ENCODE measurements at regions not wholly inside any gene's neighbourhood (a gene's known extent, or its start where the extent isn't known, plus 50 kb on each side); places are given as distances from the start of the nearest gene placed in this dataset.
"Not testable (repeated sequence)": the region's sequence is repeated elsewhere in the genome, so short reads cannot be mapped to it uniquely, and the experiment has no call there.

DNA sequence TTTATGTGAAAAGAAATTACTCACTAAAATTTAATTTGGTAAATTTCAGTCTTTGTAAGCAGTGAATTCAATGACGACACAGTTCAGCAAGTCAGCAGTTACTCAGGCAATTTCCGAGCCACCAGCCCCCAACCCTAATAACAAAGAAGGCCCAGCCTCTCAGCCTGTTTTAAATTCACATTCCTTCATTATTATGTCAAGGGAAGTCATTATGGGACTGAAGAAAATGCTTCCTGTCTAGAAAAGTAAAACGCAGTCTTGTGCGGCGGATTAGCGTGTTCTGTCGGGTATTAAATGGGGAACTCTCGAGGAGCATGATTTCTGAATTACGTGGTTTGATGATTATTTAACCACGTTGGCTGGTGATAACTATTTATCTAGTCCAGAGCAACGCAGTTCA lies 177.6 kb downstream of the AIPL1 start:
- TF ChIP-seq, protein P1, sequence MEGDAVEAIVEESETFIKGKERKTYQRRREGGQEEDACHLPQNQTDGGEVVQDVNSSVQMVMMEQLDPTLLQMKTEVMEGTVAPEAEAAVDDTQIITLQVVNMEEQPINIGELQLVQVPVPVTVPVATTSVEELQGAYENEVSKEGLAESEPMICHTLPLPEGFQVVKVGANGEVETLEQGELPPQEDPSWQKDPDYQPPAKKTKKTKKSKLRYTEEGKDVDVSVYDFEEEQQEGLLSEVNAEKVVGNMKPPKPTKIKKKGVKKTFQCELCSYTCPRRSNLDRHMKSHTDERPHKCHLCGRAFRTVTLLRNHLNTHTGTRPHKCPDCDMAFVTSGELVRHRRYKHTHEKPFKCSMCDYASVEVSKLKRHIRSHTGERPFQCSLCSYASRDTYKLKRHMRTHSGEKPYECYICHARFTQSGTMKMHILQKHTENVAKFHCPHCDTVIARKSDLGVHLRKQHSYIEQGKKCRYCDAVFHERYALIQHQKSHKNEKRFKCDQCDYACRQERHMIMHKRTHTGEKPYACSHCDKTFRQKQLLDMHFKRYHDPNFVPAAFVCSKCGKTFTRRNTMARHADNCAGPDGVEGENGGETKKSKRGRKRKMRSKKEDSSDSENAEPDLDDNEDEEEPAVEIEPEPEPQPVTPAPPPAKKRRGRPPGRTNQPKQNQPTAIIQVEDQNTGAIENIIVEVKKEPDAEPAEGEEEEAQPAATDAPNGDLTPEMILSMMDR (IDR thresholded peaks at IDR 0.05; ENCODE audit: low read depth, low read length), result no peak
- POLR2A ChIA-PET, result no interaction called here
- CTCF ChIA-PET, result no interaction called here
- no peak overlapping the region for H3K4me3 ChIP-seq (ENCODE audit: low read depth, low read length)
- DNase-seq (ENCODE audit: low read depth, low spot score), result no peak
- H3K27ac ChIP-seq (ENCODE audit: low read depth, low read length), result peak overlapping the region; percentile 11
- peaks cover 2% of the 10 kb centered on the region for H3K9me3 ChIP-seq (ENCODE audit: control insufficient read depth, insufficient read depth, low read length)
- no peaks in the 10 kb centered on the region for H3K27me3 ChIP-seq (ENCODE audit: control insufficient read depth, insufficient read depth, low read length)

DNA sequence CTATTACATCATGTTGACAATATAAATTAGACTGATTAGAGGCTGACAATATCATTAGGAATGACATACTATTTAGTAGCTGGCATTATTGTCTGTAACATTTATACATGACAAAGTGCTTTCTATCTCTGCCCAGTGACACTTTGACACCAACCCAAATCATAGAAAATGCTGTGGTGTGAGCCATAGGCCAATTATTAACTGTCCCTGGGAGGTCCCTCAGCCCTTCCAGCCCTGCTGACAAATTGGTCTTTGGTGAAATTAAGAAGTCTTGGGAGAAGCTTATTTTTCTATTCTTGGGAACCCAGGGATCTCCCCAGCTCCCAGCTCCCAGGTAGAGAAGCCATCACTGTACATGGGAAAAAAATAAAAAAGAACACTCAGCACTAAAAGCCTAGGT lies 179.6 kb downstream of the AIPL1 start:
- DNase-seq (ENCODE audit: low read depth, low spot score), result no peak
- no peaks in the 10 kb centered on the region for H3K27me3 ChIP-seq (ENCODE audit: control insufficient read depth, insufficient read depth, low read length)
- no peak overlapping the region for H3K27ac ChIP-seq (ENCODE audit: low read depth, low read length)
- CTCF ChIA-PET, result no interaction called here
- POLR2A ChIA-PET, result no interaction called here
- H3K9me3 ChIP-seq (ENCODE audit: control insufficient read depth, insufficient read depth, low read length), result no peaks in the 10 kb centered on the region; the same call in none of the 2 replicates
- H3K4me3 ChIP-seq (ENCODE audit: low read depth, low read length), result no peak overlapping the region
- TF ChIP-seq, protein P1 (IDR thresholded peaks at IDR 0.05; ENCODE audit: low read depth, low read length), result no peak

DNA sequence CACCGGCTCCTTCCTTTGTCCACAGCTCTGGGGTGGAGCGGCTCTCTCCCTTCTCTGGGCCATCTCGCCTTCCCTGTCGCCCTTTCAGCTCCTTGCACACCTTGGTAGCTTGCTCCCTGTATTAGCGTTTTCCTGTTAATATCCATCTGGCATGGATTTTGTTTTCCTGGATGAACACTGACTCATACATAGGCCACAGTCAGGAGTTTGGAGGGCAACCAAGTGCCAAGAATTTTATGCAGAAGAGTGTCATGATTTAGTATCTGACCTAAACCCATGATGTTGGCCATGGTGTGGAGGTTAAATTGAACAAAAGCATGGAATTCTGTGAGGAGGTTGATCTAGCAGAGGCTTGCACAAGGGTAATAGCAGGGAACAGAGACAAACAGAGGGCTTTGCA lies 180.9 kb downstream of the AIPL1 start:
- no peak overlapping the region for H3K27ac ChIP-seq (ENCODE audit: low read depth, low read length)

DNA sequence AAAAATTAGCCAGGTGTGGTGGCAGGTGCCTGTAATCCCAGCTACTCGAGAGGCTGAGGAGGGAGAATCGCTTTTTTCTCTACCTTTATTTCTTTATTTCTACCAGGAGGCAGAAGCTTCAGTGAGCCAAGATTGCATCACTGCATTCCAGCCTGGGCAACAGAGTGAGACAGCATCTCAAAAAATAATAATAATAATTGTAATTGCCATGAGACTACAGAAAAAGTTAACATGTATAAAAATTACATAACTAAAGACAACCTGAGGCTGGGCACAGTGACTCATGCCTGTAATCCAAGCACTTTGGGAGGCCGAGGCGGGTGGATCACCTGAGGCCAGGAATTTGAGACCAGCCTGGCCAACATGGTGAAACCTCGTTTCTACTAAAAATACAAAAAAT lies 181.5 kb downstream of the WSCD1 start:
- H3K9me3 ChIP-seq (ENCODE audit: control insufficient read depth, insufficient read depth, low read length), result not testable (repeated sequence)

More for the DNA sequence above, 180.9 kb downstream of the AIPL1 start:
- no peak for DNase-seq (ENCODE audit: low read depth, low spot score)
- H3K27me3 ChIP-seq (ENCODE audit: control insufficient read depth, insufficient read depth, low read length), result no peaks in the 10 kb centered on the region
- H3K9me3 ChIP-seq (ENCODE audit: control insufficient read depth, insufficient read depth, low read length), result no peaks in the 10 kb centered on the region; the same call in none of the 2 replicates
- TF ChIP-seq, protein P1 (IDR thresholded peaks at IDR 0.05; ENCODE audit: low read depth, low read length), result no peak
- H3K4me3 ChIP-seq (ENCODE audit: low read depth, low read length), result no peak overlapping the region
- POLR2A ChIA-PET, result no interaction called here
- CTCF ChIA-PET, result no interaction called here

DNA sequence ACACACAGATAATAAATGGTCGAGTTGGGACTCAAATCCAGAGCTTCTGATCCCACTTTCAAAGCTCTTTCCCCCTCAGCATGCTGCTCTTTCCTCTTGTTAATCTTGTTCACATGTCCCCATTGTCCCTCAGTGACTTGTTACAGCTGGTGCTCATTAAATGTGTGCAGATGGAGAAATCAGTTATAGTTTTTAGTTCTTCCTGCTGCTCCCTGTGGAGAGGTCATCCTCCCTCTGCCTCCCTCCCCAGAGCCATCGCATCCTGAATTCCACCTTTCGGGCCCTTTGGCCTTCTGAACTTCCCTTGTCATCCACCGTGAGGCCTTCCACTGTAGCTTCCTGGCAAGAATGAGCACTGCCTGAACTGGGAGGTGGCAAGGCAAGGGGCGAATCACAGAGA lies 179.6 kb downstream of the WSCD1 start:
- Histone ChIP-seq H3K4me3 (ENCODE audit: low read depth, low read length) (no peak overlapping the region), H3K9me3 (ENCODE audit: control insufficient read depth, insufficient read depth, low read length) (no peaks in the 10 kb centered on the region; the same call in none of the 2 replicates), H3K27ac (ENCODE audit: low read depth, low read length) (no peak overlapping the region), H3K27me3 (ENCODE audit: control insufficient read depth, insufficient read depth, low read length) (no peaks in the 10 kb centered on the region)
- POLR2A ChIA-PET, result no interaction called here
- TF ChIP-seq, protein P1 (IDR thresholded peaks at IDR 0.05; ENCODE audit: low read depth, low read length), result no peak
- no peak for DNase-seq (ENCODE audit: low read depth, low spot score)
- CTCF ChIA-PET, result no interaction called here

More for the DNA sequence above, 181.5 kb downstream of the WSCD1 start:
- DNase-seq (ENCODE audit: low read depth, low spot score); H3K27ac ChIP-seq (ENCODE audit: low read depth, low read length); H3K27me3 ChIP-seq (ENCODE audit: control insufficient read depth, insufficient read depth, low read length); POLR2A ChIA-PET; H3K4me3 ChIP-seq (ENCODE audit: low read depth, low read length): not testable (repeated sequence)
- CTCF ChIA-PET, result interaction anchor here (0.7 kb wide), 1 partner anchor 247 kb away, joined by 4 read pairs; no protein-coding TSS in a partner anchor

DNA sequence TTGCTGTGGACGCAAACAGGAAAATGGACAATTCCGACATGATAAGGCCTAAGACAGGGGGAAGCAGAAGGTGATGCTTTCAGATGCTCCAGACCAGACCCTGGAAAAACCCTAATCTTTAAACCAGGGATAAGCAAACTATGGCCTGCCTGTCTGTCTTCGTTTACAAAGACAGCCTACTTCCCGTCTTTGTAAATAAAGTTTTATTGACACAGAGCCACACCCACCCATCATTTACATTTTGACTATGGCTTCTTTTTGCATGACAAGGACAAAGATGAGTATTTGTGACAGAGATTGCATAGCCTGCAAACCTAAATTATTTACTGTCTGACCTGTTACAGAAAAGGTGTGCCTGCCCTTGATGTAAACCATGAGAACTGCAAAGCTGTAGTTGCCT lies 177.9 kb downstream of the WSCD1 start:
- POLR2A ChIA-PET, result no interaction called here
- DNase-seq (ENCODE audit: low read depth, low spot score), result no peak
- H3K9me3 ChIP-seq (ENCODE audit: control insufficient read depth, insufficient read depth, low read length), result no peaks in the 10 kb centered on the region; the same call in none of the 2 replicates
- CTCF ChIA-PET, result no interaction called here
- TF ChIP-seq, protein P1 (IDR thresholded peaks at IDR 0.05; ENCODE audit: low read depth, low read length), result no peak
- no peaks in the 10 kb centered on the region for H3K27me3 ChIP-seq (ENCODE audit: control insufficient read depth, insufficient read depth, low read length)
- no peak overlapping the region for H3K4me3 ChIP-seq (ENCODE audit: low read depth, low read length)
- H3K27ac ChIP-seq (ENCODE audit: low read depth, low read length), result no peak overlapping the region
